A549 (cell line): ENCODE measurements at regions not wholly inside any gene's neighbourhood (a gene's known extent, or its start where the extent isn't known, plus 50 kb on each side); places are given as distances from the start of the nearest gene placed in this dataset.

ENCODE experiments used
- ATAC-seq, 2 experiments: fragments of 200-7000 bp in 1 of 2; fragments of >200 bp in 1 of 2; cut with Nextera tagmentation in 1 of 2; cut with Tn5 transposase in 1 of 2; 3 replicates each; pipeline versions ENCODE4 v1.8.0 to v1.9.1; 2018 to 2020; ENCODE audit warnings: mild to moderate bottlenecking in 1 of 2, moderate library complexity in 1 of 2
- CTCF ChIA-PET: fragments of 300-600 bp; sonication (Branson Sonifier 250); formaldehyde crosslinking; extraction: SDS; loops from one replicate; lab custom pipeline; 2021; ENCODE audit warnings: antibody characterized with exemption, inconsistent platforms; lab: Yijun Ruan, JAX
- POLR2A ChIA-PET: fragments of 350-600 bp; formaldehyde crosslinking; extraction: SDS; loops from one replicate; lab custom pipeline; 2021; ENCODE audit warnings: antibody characterized with exemption, inconsistent platforms; lab: Yijun Ruan, JAX
- DNase-seq, 2 experiments: peaks; one replicate each; pipeline versions ENCODE4 v3.0.0 to v3.0.0-alpha.2; 2011 to 2016; ENCODE audit warnings: low read depth in 1 of 2, low spot score in 1 of 2
- FAIRE-seq: peaks from 2 replicates; lab custom pipeline; 2011; peaks lifted over from hg19 to GRCh38; lab: Jason Lieb, UNC
- H3K27ac ChIP-seq, 2 experiments: fragments of >200 bp; sonication (Bioruptor Twin); formaldehyde crosslinking; 3 replicates each; pipeline ENCODE4 v1.5.1; 2016 to 2017
- H3K4me1 ChIP-seq: fragments of >200 bp; sonication (Bioruptor Twin); formaldehyde crosslinking; 3 replicates; pipeline ENCODE4 v1.6.1; 2016
- H3K4me2 ChIP-seq: fragments of >200 bp; sonication (Bioruptor Twin); formaldehyde crosslinking; 3 replicates; pipeline ENCODE4 v1.6.1; 2016
- H3K4me3 ChIP-seq: fragments of >200 bp; sonication (Bioruptor Twin); formaldehyde crosslinking; 3 replicates; pipeline ENCODE4 v1.5.1; 2016
- H3K9me3 ChIP-seq: fragments of >200 bp; sonication (Bioruptor Twin); formaldehyde crosslinking; 3 replicates; pipeline ENCODE4 v1.6.1; 2016
- CBX2 ChIP-seq: fragments of 200-600 bp; sonication (generic); IDR thresholded peaks from 2 replicates; pipeline ENCODE4 v1.6.1; 2016; ENCODE audit warnings: low read depth, mild to moderate bottlenecking, borderline replicate concordance
- CEBPB ChIP-seq, 2 experiments: fragments of >200 bp in 1 of 2; sonication (Bioruptor Twin) in 1 of 2; formaldehyde crosslinking in 1 of 2; IDR thresholded peaks; 2 replicates each; pipeline ENCODE4 v1.6.1; 2012 to 2016
- CHD4 ChIP-seq: fragments of 200-600 bp; sonication (generic); IDR thresholded peaks from 2 replicates; pipeline ENCODE4 v1.6.1; 2016; ENCODE audit warnings: antibody characterized with exemption, mild to moderate bottlenecking, borderline replicate concordance
- CTCF ChIP-seq: fragments of >200 bp; sonication (Bioruptor Twin); formaldehyde crosslinking; IDR thresholded peaks from 3 replicates; pipeline ENCODE4 v1.5.1; 2016
- E2F6 ChIP-seq: IDR thresholded peaks from 2 replicates; pipeline ENCODE4 v1.6.1; 2012; ENCODE audit warnings: low read depth, borderline replicate concordance
- EHMT2 ChIP-seq: fragments of 200-600 bp; sonication (generic); IDR thresholded peaks from 2 replicates; pipeline ENCODE4 v1.6.1; 2016; ENCODE audit warnings: antibody characterized with exemption, low read depth, mild to moderate bottlenecking, moderate library complexity
- ELK1 ChIP-seq: fragments of 150-350 bp; IDR thresholded peaks from 2 replicates; pipeline ENCODE4 v1.6.1; 2014; ENCODE audit warnings: low read depth, mild to moderate bottlenecking, low read length
- GATA3 ChIP-seq: IDR thresholded peaks from 2 replicates; pipeline ENCODE4 v1.6.1; 2012; ENCODE audit warnings: borderline replicate concordance
- HES2 ChIP-seq: fragments of >200 bp; sonication (Bioruptor Twin); formaldehyde crosslinking; IDR thresholded peaks from 2 replicates; pipeline ENCODE4 v1.6.1; 2016
- HEYL ChIP-seq: fragments of 250-450 bp; sonication (Bioruptor Pico); IDR thresholded peaks from 2 replicates; pipeline ENCODE4 v1.8.0; 2021; ENCODE audit warnings: mild to moderate bottlenecking, moderate library complexity
- HOXA7 ChIP-seq: fragments of 250-450 bp; sonication (Bioruptor Pico); IDR thresholded peaks from 2 replicates; pipeline ENCODE4 v1.5.0; 2020; ENCODE audit warnings: mild to moderate bottlenecking, moderate library complexity
- HOXB13 ChIP-seq: fragments of 250-450 bp; sonication (Bioruptor Pico); IDR thresholded peaks from 2 replicates; pipeline ENCODE4 v1.5.0; 2020; ENCODE audit warnings: low read depth, mild to moderate bottlenecking, moderate library complexity
- MYC ChIP-seq: IDR thresholded peaks from 2 replicates; pipeline ENCODE4 v1.6.1; 2012; ENCODE audit warnings: mild to moderate bottlenecking, inconsistent platforms, low read length, improper control_type of control experiment, borderline replicate concordance
- PHF8 ChIP-seq: fragments of 200-600 bp; sonication (generic); IDR thresholded peaks from 2 replicates; pipeline ENCODE4 v1.6.1; 2016; ENCODE audit warnings: low read depth, mild to moderate bottlenecking, antibody characterized with exemption, moderate library complexity, borderline replicate concordance
- RAD21 ChIP-seq, 2 experiments: fragments of >200 bp in 1 of 2; sonication (Bioruptor Twin) in 1 of 2; formaldehyde crosslinking in 1 of 2; IDR thresholded peaks in 1 of 2; conservative IDR thresholded peaks in 1 of 2; 2 replicates in 1 of 2; 3 replicates in 1 of 2; pipeline ENCODE4 v1.6.1; 2012 to 2018; ENCODE audit warnings: inconsistent platforms in 1 of 2
- RCOR1 ChIP-seq: fragments of 150-350 bp; IDR thresholded peaks from 2 replicates; pipeline ENCODE4 v1.6.1; 2014; ENCODE audit warnings: antibody characterized with exemption, low read length, low read depth
- RFX5 ChIP-seq: fragments of 450-650 bp; IDR thresholded peaks from 2 replicates; pipeline ENCODE4 v1.7.1; 2014; ENCODE audit warnings: antibody characterized with exemption, mild to moderate bottlenecking, moderate library complexity
- SMC3 ChIP-seq: fragments of >200 bp; sonication (Bioruptor Twin); formaldehyde crosslinking; IDR thresholded peaks from 3 replicates; pipeline ENCODE4 v1.6.1; 2018; ENCODE audit warnings: inconsistent platforms
- TFCP2L1 ChIP-seq: fragments of 250-450 bp; sonication (Bioruptor Pico); IDR thresholded peaks from 2 replicates; pipeline ENCODE4 v1.5.0; 2021; ENCODE audit warnings: mild to moderate bottlenecking
- ZC3H11A ChIP-seq: fragments of 450-650 bp; IDR thresholded peaks from 2 replicates; pipeline ENCODE4 v1.6.1; 2014; ENCODE audit warnings: antibody characterized with exemption, mild to moderate bottlenecking
- ZFP36 ChIP-seq: fragments of 450-650 bp; IDR thresholded peaks from 2 replicates; pipeline ENCODE4 v1.6.1; 2014; ENCODE audit warnings: borderline replicate concordance; ENCODE audit not compliant: partially characterized antibody
- WGBS: methylation state at CpG from one replicate; pipeline ENCODE4 v1.1.6; 2017; ENCODE audit errors: missing lambda C conversion rate; 5-methylcytosine and 5-hydroxymethylcytosine counted together
- TF ChIP-seq, protein P1 (sequence below): fragments of 450-650 bp; IDR thresholded peaks from 2 replicates; pipeline ENCODE4 v1.6.1; 2014; ENCODE audit warnings: antibody characterized with exemption
- TF ChIP-seq, protein P2 (sequence below): fragments of 250-450 bp; sonication (Bioruptor Pico); IDR thresholded peaks from 2 replicates; pipeline ENCODE4 v1.5.0; 2020; ENCODE audit warnings: low read depth, mild to moderate bottlenecking, moderate library complexity

DNA sequence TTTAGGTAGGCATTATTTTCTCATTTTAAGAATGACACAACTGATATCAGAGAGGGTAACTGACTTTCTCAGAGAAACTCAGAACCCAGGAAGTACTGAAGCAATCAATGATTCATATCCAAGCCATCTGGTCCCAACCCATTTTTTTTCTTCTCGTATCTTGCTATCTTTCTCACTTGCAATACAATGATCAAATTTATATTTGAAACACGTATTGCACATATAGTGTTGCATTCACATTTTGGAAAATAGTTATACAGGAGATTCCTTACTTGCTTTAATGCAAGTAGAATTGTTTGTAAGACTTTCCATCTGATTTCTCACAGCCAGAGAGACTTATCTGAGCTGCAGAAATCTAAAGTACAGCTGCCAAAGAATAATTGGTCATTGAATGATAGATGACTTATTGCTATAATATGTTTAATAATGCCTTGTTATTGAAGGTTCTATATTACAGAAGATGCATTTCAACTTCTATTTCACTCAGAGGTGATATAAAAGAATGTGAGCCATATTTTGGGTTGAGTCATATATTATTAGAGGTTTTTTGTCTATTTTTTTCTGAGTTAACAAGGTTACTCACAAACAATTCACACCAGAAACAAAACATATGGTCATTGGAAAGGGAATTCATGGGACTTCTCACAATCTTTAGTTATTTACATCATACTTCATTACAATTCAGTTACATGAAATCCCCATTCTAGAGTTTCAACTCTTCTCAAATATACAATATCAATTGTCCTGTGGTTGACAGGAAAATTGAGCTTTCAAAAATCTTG lies 337.5 kb upstream of the CITED2 start:
- CTCF ChIA-PET, result no interaction called here
- ATAC-seq (no peak), FAIRE-seq (no peak)
- Histone ChIP-seq H3K4me1 (peaks cover 28% of the 10 kb centered on the region), H3K27ac (no peak overlapping the region)
- TF ChIP-seq ZFP36 (no peak), ELK1 (no peak), EHMT2 (no peak), CBX2 (no peak), ZC3H11A (no peak), MYC (no peak), PHF8 (no peak), SMC3 (no peak), TFCP2L1 (CRISPR knock-in tag) (no peak), CTCF (no peak)
- TF ChIP-seq, protein P1, sequence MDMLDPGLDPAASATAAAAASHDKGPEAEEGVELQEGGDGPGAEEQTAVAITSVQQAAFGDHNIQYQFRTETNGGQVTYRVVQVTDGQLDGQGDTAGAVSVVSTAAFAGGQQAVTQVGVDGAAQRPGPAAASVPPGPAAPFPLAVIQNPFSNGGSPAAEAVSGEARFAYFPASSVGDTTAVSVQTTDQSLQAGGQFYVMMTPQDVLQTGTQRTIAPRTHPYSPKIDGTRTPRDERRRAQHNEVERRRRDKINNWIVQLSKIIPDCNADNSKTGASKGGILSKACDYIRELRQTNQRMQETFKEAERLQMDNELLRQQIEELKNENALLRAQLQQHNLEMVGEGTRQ, result no peak
- TF ChIP-seq, all 56 proteins: peak for 0
- Histone ChIP-seq H3K4me3 (no peak overlapping the region), H3K4me2 (no peak overlapping the region; the same call in 2 of the 3 replicates), H3K9me3 (no peaks in the 10 kb centered on the region)
- POLR2A ChIA-PET, result no interaction called here
- 42% methylated on average over 2 of the region's 2 CpGs for WGBS
- DNase-seq, result no peak

GRCh38 chr6:139710556-139710955 lies 336.1 kb upstream of the CITED2 start:
- no peak overlapping the region for H3K27ac ChIP-seq
- 0 out of 3 replicates have a peak, but pooled peaks cover 1% of the 10 kb centered on the region for H3K9me3 ChIP-seq
- TF ChIP-seq CHD4, result no peak
- TF ChIP-seq RAD21 (conservative IDR thresholded peaks at IDR 0.05 in 1 of 2, IDR thresholded peaks at IDR 0.05 in 1 of 2), result no peak
- no peak for TF ChIP-seq GATA3
- TF ChIP-seq, protein P2, sequence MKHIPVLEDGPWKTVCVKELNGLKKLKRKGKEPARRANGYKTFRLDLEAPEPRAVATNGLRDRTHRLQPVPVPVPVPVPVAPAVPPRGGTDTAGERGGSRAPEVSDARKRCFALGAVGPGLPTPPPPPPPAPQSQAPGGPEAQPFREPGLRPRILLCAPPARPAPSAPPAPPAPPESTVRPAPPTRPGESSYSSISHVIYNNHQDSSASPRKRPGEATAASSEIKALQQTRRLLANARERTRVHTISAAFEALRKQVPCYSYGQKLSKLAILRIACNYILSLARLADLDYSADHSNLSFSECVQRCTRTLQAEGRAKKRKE (CRISPR knock-in tag), result no peak
- no peak for TF ChIP-seq E2F6
- no peak for TF ChIP-seq HEYL (CRISPR knock-in tag)
- TF ChIP-seq HOXA7 (CRISPR knock-in tag), result no peak
- TF ChIP-seq, protein P1, result no peak
- TF ChIP-seq HES2, result no peak
- no peak for TF ChIP-seq CBX2
- no peak for TF ChIP-seq RCOR1
- TF ChIP-seq RFX5, result no peak
- TF ChIP-seq CEBPB (IDR thresholded peaks at IDR 0.05), result no peak
- no peak for TF ChIP-seq HOXB13 (CRISPR knock-in tag)
- TF ChIP-seq, all 56 proteins: peak for 0
- POLR2A ChIA-PET, result no interaction called here
- ATAC-seq, result no peak
- H3K4me2 ChIP-seq, result no peak overlapping the region
- peaks cover 28% of the 10 kb centered on the region for H3K4me1 ChIP-seq
- no peak for FAIRE-seq
- H3K4me3 ChIP-seq, result no peak overlapping the region
- no peak for DNase-seq
- CTCF ChIA-PET, result no interaction called here
